HG03135 (cell line): ENCODE measurements at regions not wholly inside any gene's neighbourhood (a gene's known extent, or its start where the extent isn't known, plus 50 kb on each side); places are given as distances from the start of the nearest gene placed in this dataset.
A peak's percentile ranks its signal among the peaks of the same experiment; 100 is the strongest.

Source experiments
- ATAC-seq: cut with Tn5 transposase; IDR thresholded peaks from one replicate; pipeline ENCODE4 v1.9.1; 2021; ENCODE audit warnings: mild to moderate bottlenecking, moderate library complexity; ENCODE audit not compliant: unreplicated experiment

- ATAC-seq: no peak
These were observed 247.6 kb upstream of the TNP1 start for GRCh38 chr2:217107480-217107879.

- no peak for ATAC-seq
These were observed 246.8 kb upstream of the TNP1 start for GRCh38 chr2:217106650-217107014.

- no peak for ATAC-seq
These were observed 246.1 kb upstream of the TNP1 start for GRCh38 chr2:217105733-217106649.

GRCh38 chr2:217103752-217104545 is 244.1 kb upstream of the TNP1 start:
- ATAC-seq: no peak

- no peak for ATAC-seq
These were observed 243.1 kb upstream of the TNP1 start for GRCh38 chr2:217102956-217103355.

GRCh38 chr2:217101972-217102371 is 242.1 kb upstream of the TNP1 start:
- ATAC-seq: no peak

- ATAC-seq: no peak
These were observed 239.7 kb upstream of the TNP1 start for GRCh38 chr2:217099561-217099960.

- no peak for ATAC-seq
These were observed 238.6 kb upstream of the TNP1 start for GRCh38 chr2:217098435-217098834.

GRCh38 chr2:217097346-217097745 is 237.5 kb upstream of the TNP1 start:
- no peak for ATAC-seq

GRCh38 chr2:217096474-217097225 is 236.8 kb upstream of the TNP1 start:
- ATAC-seq: no peak

GRCh38 chr2:217095511-217096205 is 235.8 kb upstream of the TNP1 start:
- no peak for ATAC-seq

GRCh38 chr2:217092710-217093379 is 233.0 kb upstream of the TNP1 start:
- no peak for ATAC-seq

GRCh38 chr2:217091531-217091930 is 231.7 kb upstream of the TNP1 start:
- ATAC-seq: no peak

GRCh38 chr2:217090884-217091283 is 231.0 kb upstream of the TNP1 start:
- ATAC-seq: no peak

- ATAC-seq: peak; percentile 75
These were observed 230.2 kb upstream of the TNP1 start for GRCh38 chr2:217090024-217090473.

- ATAC-seq: no peak
These were observed 226.9 kb upstream of the TNP1 start for GRCh38 chr2:217086718-217087117.

GRCh38 chr2:217086038-217086522 is 226.2 kb upstream of the TNP1 start:
- peak; percentile 33 for ATAC-seq

- ATAC-seq: no peak
These were observed 225.7 kb upstream of the TNP1 start for GRCh38 chr2:217085543-217085942.

- ATAC-seq: no peak
These were observed 221.9 kb upstream of the TNP1 start for GRCh38 chr2:217081799-217082198.

- no peak for ATAC-seq
These were observed 219.3 kb upstream of the TNP1 start for GRCh38 chr2:217079165-217079564.
